Vagina (tissue), 2 donors: ENCODE measurements at regions not wholly inside any gene's neighbourhood (a gene's known extent, or its start where the extent isn't known, plus 50 kb on each side); places are given as distances from the start of the nearest gene placed in this dataset.

Experiments used
- POLR2A ChIP-seq, 2 donors: fragments of 450-650 bp; IDR thresholded peaks; one replicate each; pipeline ENCODE4 v1.6.1; 2017; ENCODE audit warnings: antibody characterized with exemption in 2 of 2, mild to moderate bottlenecking in 2 of 2, moderate library complexity in 2 of 2
- POLR2AphosphoS5 ChIP-seq, 2 donors: sonication (generic); formaldehyde crosslinking; IDR thresholded peaks; one replicate each; pipeline ENCODE4 v1.9.0; 2017; ENCODE audit warnings: antibody characterized with exemption in 2 of 2, mild to moderate bottlenecking in 2 of 2, low read depth in 1 of 2; ENCODE audit not compliant: insufficient read depth in 1 of 2
- TF ChIP-seq, protein P1 (sequence below), 3 experiments: fragments of 450-650 bp in 2 of 3; fragments of 200-600 bp in 1 of 3; sonication (generic) in 1 of 3; IDR thresholded peaks; one replicate each; pipeline ENCODE4 v1.5.1; 2017 to 2019; ENCODE audit warnings: antibody characterized with exemption in 3 of 3, mild to moderate bottlenecking in 2 of 3, moderate library complexity in 2 of 3

DNA sequence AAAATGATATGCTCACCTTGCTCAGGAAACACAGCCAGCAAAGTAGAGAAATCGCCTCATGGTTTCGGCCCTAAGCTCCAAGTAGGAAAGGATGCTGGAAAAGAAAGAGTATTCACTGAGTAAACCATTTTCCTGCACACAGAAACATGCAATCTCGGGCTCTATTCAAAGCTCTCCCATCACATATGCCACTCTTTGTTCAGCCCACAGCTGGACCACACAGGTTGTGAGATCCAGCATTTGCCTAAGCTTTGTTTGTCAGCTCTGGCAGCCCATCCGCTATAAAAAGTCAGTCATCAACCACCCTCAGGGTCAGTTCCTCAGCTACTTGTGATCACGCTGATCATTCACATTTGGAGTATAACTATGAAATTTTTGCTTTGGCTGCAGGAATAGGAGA is 96.5 kb upstream of the SMARCA2 start:
- TF ChIP-seq, protein P1, sequence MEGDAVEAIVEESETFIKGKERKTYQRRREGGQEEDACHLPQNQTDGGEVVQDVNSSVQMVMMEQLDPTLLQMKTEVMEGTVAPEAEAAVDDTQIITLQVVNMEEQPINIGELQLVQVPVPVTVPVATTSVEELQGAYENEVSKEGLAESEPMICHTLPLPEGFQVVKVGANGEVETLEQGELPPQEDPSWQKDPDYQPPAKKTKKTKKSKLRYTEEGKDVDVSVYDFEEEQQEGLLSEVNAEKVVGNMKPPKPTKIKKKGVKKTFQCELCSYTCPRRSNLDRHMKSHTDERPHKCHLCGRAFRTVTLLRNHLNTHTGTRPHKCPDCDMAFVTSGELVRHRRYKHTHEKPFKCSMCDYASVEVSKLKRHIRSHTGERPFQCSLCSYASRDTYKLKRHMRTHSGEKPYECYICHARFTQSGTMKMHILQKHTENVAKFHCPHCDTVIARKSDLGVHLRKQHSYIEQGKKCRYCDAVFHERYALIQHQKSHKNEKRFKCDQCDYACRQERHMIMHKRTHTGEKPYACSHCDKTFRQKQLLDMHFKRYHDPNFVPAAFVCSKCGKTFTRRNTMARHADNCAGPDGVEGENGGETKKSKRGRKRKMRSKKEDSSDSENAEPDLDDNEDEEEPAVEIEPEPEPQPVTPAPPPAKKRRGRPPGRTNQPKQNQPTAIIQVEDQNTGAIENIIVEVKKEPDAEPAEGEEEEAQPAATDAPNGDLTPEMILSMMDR (IDR thresholded peaks at IDR 0.05): no peak
- no peak for TF ChIP-seq POLR2A (IDR thresholded peaks at IDR 0.05)
- TF ChIP-seq POLR2AphosphoS5 (IDR thresholded peaks at IDR 0.05; ENCODE audit: insufficient read depth in 1 of 2, low read depth in 1 of 2): no peak
